GM19463 (cell line): ENCODE measurements at regions not wholly inside any gene's neighbourhood (a gene's known extent, or its start where the extent isn't known, plus 50 kb on each side); places are given as distances from the start of the nearest gene placed in this dataset.
A peak's percentile ranks its signal among the peaks of the same experiment; 100 is the strongest.

Experiments
- ATAC-seq: cut with Tn5 transposase; IDR thresholded peaks from one replicate; pipeline ENCODE4 v1.9.1; 2021; ENCODE audit warnings: mild to moderate bottlenecking, moderate library complexity; ENCODE audit not compliant: unreplicated experiment

- no peak for ATAC-seq
These were observed 89.1 kb upstream of the E2F3 start for GRCh38 chr6:20312606-20313005.

GRCh38 chr6:20313051-20313450 lies 88.6 kb upstream of the E2F3 start:
- ATAC-seq, result no peak

- no peak for ATAC-seq
These were observed 87.6 kb upstream of the E2F3 start for GRCh38 chr6:20313960-20314530.

GRCh38 chr6:20314866-20315845 lies 86.5 kb upstream of the E2F3 start:
- ATAC-seq, result no peak

- ATAC-seq, result no peak
These were observed 84.2 kb upstream of the E2F3 start for GRCh38 chr6:20317430-20317829.

- no peak for ATAC-seq
These were observed 82.8 kb upstream of the E2F3 start for GRCh38 chr6:20318851-20319387.

- peak; percentile 97 for ATAC-seq
These were observed 81.9 kb upstream of the E2F3 start for GRCh38 chr6:20319520-20320357.

- ATAC-seq, result no peak
These were observed 75.8 kb upstream of the E2F3 start for GRCh38 chr6:20325641-20326421.

GRCh38 chr6:20326422-20326728 lies 75.3 kb upstream of the E2F3 start:
- ATAC-seq, result no peak

- ATAC-seq, result no peak
These were observed 74.5 kb upstream of the E2F3 start for GRCh38 chr6:20327141-20327540.

GRCh38 chr6:20328266-20328923 lies 73.3 kb upstream of the E2F3 start:
- no peak for ATAC-seq

GRCh38 chr6:20328924-20329300 lies 72.8 kb upstream of the E2F3 start:
- no peak for ATAC-seq

- no peak for ATAC-seq
These were observed 70.6 kb upstream of the E2F3 start for GRCh38 chr6:20331042-20331441.

GRCh38 chr6:20331625-20332024 lies 70.1 kb upstream of the E2F3 start:
- ATAC-seq, result no peak

- no peak for ATAC-seq
These were observed 69.2 kb upstream of the E2F3 start for GRCh38 chr6:20332441-20333006.

GRCh38 chr6:20333721-20334269 lies 67.9 kb upstream of the E2F3 start:
- no peak for ATAC-seq

GRCh38 chr6:20334334-20334733 lies 67.3 kb upstream of the E2F3 start:
- no peak for ATAC-seq

GRCh38 chr6:20334962-20335361 lies 66.7 kb upstream of the E2F3 start:
- ATAC-seq, result no peak

- no peak for ATAC-seq
These were observed 65.8 kb upstream of the E2F3 start for GRCh38 chr6:20335872-20336271.
